K562 (cell line): ENCODE measurements at regions not wholly inside any gene's neighbourhood (a gene's known extent, or its start where the extent isn't known, plus 50 kb on each side); places are given as distances from the start of the nearest gene placed in this dataset.
"Not testable (repeated sequence)": the region's sequence is repeated elsewhere in the genome, so short reads cannot be mapped to it uniquely, and the experiment has no call there.

Experiments used
- ATAC-seq: fragments of 200-7000 bp; cut with Tn5 transposase; 3 replicates; pipeline ENCODE4 v1.9.1; 2020; ENCODE audit warnings: moderate library complexity
- BruUV-seq: library from RNA; stranded (reverse); fragments of 400-500 nt; replicated peaks from 2 replicates; lab custom pipeline; 2021; lab: Mats Ljungman, UMichigan
- CTCF ChIA-PET: fragments of 300-600 bp; formaldehyde crosslinking; extraction: SDS; loops from one replicate; lab custom pipeline; 2021; ENCODE audit warnings: low intra/inter-chr PET ratio; lab: Yijun Ruan, JAX
- POLR2A ChIA-PET: fragments of 300-600, 350-650 bp; sonication (Branson Sonifier 250); formaldehyde crosslinking; extraction: SDS; loops from one replicate; lab custom pipeline; 2021; ENCODE audit warnings: antibody characterized with exemption, inconsistent platforms; lab: Yijun Ruan, JAX
- DNase-seq, 4 experiments: peaks; one replicate each; pipeline versions ENCODE4 v3.0.0 to v3.0.0-alpha.2; 2011 to 2018; ENCODE audit warnings: low spot score in 3 of 4, mixed read lengths in 3 of 4; ENCODE audit errors: extremely low read depth in 1 of 4
- FAIRE-seq: peaks from 2 replicates; lab custom pipeline; 2011; peaks lifted over from hg19 to GRCh38; lab: Jason Lieb, UNC
- H2AFZ ChIP-seq: 2 replicates; pipeline ENCODE4 v1.6.0; 2011; ENCODE audit warnings: low read depth, low read length, control low read depth, inconsistent platforms
- H3K27ac ChIP-seq: fragments of 200-600 bp; 3 replicates; pipeline ENCODE4 v1.8.0; 2011; ENCODE audit warnings: low read depth, mild to moderate bottlenecking, control low read depth, inconsistent platforms, low read length, moderate library complexity, mixed read lengths; ENCODE audit errors: extremely low read depth
- H3K27me3 ChIP-seq, 2 experiments: fragments of 300-600 bp in 1 of 2; 2 replicates in 1 of 2; 3 replicates in 1 of 2; pipeline versions ENCODE4 v1.6.0 to v1.8.0; 2011; ENCODE audit warnings: inconsistent platforms in 2 of 2, low read length in 2 of 2, mild to moderate bottlenecking in 1 of 2, mixed read lengths in 1 of 2, moderate library complexity in 1 of 2; ENCODE audit not compliant: control insufficient read depth in 2 of 2, insufficient read depth in 2 of 2
- H3K36me3 ChIP-seq: fragments of 300-600 bp; 3 replicates; pipeline ENCODE4 v1.8.0; 2011; ENCODE audit warnings: mild to moderate bottlenecking, low read length, inconsistent platforms; ENCODE audit not compliant: control insufficient read depth, insufficient read depth
- H3K4me1 ChIP-seq, 2 experiments: fragments of 200-600 bp in 1 of 2; replicated peaks in 1 of 2; 2 replicates in 1 of 2; 3 replicates in 1 of 2; pipeline versions ENCODE4 v1.5.1 to v1.8.0; 2011; ENCODE audit warnings: inconsistent platforms in 2 of 2, low read length in 2 of 2, mild to moderate bottlenecking in 1 of 2, mixed read lengths in 1 of 2, moderate library complexity in 1 of 2; ENCODE audit not compliant: control insufficient read depth in 2 of 2, insufficient read depth in 2 of 2
- H3K4me2 ChIP-seq: 2 replicates; pipeline ENCODE4 v1.6.1; 2011; ENCODE audit warnings: low read length, control low read depth, inconsistent platforms, mixed read lengths; ENCODE audit not compliant: insufficient read depth
- H3K4me3 ChIP-seq: fragments of 200-600 bp; sonication (generic), shearing (Covaris generic); 2 replicates; pipeline ENCODE4 v1.5.1; 2016; ENCODE audit warnings: control low read depth, inconsistent platforms
- H3K79me2 ChIP-seq: fragments of 200-600 bp; 3 replicates; pipeline ENCODE4 v1.8.0; 2011; ENCODE audit warnings: low read length, inconsistent platforms; ENCODE audit not compliant: control insufficient read depth, insufficient read depth
- H3K9ac ChIP-seq, 2 experiments: 2 replicates each; pipeline versions ENCODE4 v1.6.0 to v1.6.1; 2011; ENCODE audit warnings: low read depth in 2 of 2, low read length in 2 of 2, control low read depth in 1 of 2, inconsistent platforms in 1 of 2, mild to moderate bottlenecking in 1 of 2, mixed read lengths in 1 of 2; ENCODE audit not compliant: insufficient read depth in 1 of 2
- H3K9me1 ChIP-seq: one replicate; pipeline ENCODE4 v1.6.0; 2011; ENCODE audit warnings: inconsistent platforms, mild to moderate bottlenecking, low read length, moderate library complexity; ENCODE audit not compliant: control insufficient read depth, insufficient read depth
- H3K9me3 ChIP-seq: replicated peaks from 2 replicates; pipeline ENCODE4 v1.5.1; 2011; ENCODE audit warnings: low read depth, low read length, inconsistent platforms; ENCODE audit not compliant: control insufficient read depth, insufficient read depth
- H4K20me1 ChIP-seq: replicated peaks from 2 replicates; pipeline ENCODE4 v1.6.1; 2011; ENCODE audit warnings: low read length, inconsistent platforms, mixed read lengths; ENCODE audit not compliant: control insufficient read depth, insufficient read depth
- MCM2 ChIP-seq: fragments of 450-650 bp; IDR thresholded peaks from 2 replicates; pipeline ENCODE4 v1.6.1; 2017; ENCODE audit warnings: low read depth, mild to moderate bottlenecking
- SAP30 ChIP-seq: fragments of 200-600 bp; sonication (generic); IDR thresholded peaks from 2 replicates; pipeline ENCODE4 v1.6.1; 2012; ENCODE audit warnings: borderline replicate concordance, low read depth, mild to moderate bottlenecking, moderate library complexity, low read length, control low read depth, inconsistent platforms; ENCODE audit not compliant: insufficient read depth, poor library complexity, severe bottlenecking
- WGBS: fragments of 100-300 bp; shearing (Covaris generic); methylation state at CpG from one replicate; pipeline ENCODE4 v1.1.6; 2016; ENCODE audit warnings: low coverage, mixed read lengths; ENCODE audit not compliant: insufficient coverage; ENCODE audit errors: missing lambda C conversion rate; 5-methylcytosine and 5-hydroxymethylcytosine counted together
- in situ Hi-C: fragments of 300-500 bp; cut with MboI; formaldehyde crosslinking; loops from 4 replicates; pipeline ENCODE4 v1.15.0; 2018; ENCODE audit warnings: inconsistent platforms, mixed read lengths
- intact Hi-C: fragments of 100-400 bp; cut with micrococcal nuclease; formaldehyde crosslinking; loops from 2 replicates; pipeline ENCODE4 v1.14.2; 2022

GRCh38 chr2:223328578-223328977, 273.6 kb downstream of the SCG2 start:
- POLR2A ChIA-PET: no interaction called here
- Histone ChIP-seq H3K4me1 (no peaks in the 10 kb centered on the region), H3K4me2 (no peak overlapping the region), H3K4me3 (no peak overlapping the region), H2AFZ (no peak overlapping the region), H3K27me3 (no peaks in the 10 kb centered on the region), H3K9ac (no peak overlapping the region), H3K27ac (no peak overlapping the region), H3K9me1 (no peaks in the 10 kb centered on the region), H4K20me1 (no peaks in the 10 kb centered on the region), H3K79me2 (no peaks in the 10 kb centered on the region), H3K36me3 (no peaks in the 10 kb centered on the region), H3K9me3 (no peaks in the 10 kb centered on the region)
- FAIRE-seq: no peak
- intact Hi-C loops (no loop called here), in situ Hi-C loops (no loop called here)
- CTCF ChIA-PET: no interaction called here
- WGBS: 0% methylated on average over 1 of the region's 1 CpG
- no peak for DNase-seq
- ATAC-seq: no peak
- no TSS peak for BruUV-seq
- no peak for TF ChIP-seq MCM2
- TF ChIP-seq SAP30: no peak

- H3K36me3 ChIP-seq, H3K9me1 ChIP-seq, H3K9me3 ChIP-seq, DNase-seq, BruUV-seq, H3K4me2 ChIP-seq, POLR2A ChIA-PET, FAIRE-seq, H3K4me3 ChIP-seq, H3K27ac ChIP-seq, H4K20me1 ChIP-seq, ATAC-seq, H3K79me2 ChIP-seq, CTCF ChIA-PET, H2AFZ ChIP-seq, in situ Hi-C loops, H3K4me1 ChIP-seq, H3K27me3 ChIP-seq, intact Hi-C loops, H3K9ac ChIP-seq: not testable (repeated sequence)
- WGBS: 0% methylated on average over 3 of the region's 7 CpGs
Observed at GRCh38 chr2:223330747-223331146, 271.4 kb downstream of the SCG2 start.
